ENCODE measurements at regions not wholly inside any gene's neighbourhood (a gene's known extent, or its start where the extent isn't known, plus 50 kb on each side); places are given as distances from the start of the nearest gene placed in this dataset.
A peak's percentile ranks its signal among the peaks of the same experiment; 100 is the strongest.

DNA sequence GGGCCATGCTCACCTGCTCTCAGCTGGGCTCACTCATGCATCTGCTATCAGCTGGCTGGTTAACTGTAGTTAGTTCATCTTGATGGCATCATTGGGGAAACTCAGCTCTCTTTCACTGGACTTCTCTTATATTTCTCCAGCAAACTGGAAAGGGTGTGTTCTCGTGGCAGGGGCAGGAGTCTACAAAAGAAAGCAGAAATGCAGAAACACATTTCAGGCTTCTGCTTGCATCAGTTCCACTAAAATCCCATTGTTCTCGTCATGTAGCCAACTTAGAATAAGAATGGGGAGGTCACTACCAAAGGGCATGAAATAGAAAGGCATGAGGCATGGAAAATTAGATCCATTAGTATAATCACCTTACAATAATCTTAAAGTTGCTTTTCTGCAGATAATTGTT is 207.3 kb downstream of the NRIP1 start:
- peaks cover 6% of the 10 kb centered on the region for H3K4me1 Mint-ChIP-seq (ENCODE audit: low read depth)
- peaks cover 5% of the 10 kb centered on the region for H3K9me3 Mint-ChIP-seq
- H3K27me3 Mint-ChIP-seq: no peaks in the 10 kb centered on the region
- H3K36me3 Mint-ChIP-seq (ENCODE audit: low read depth): no peaks in the 10 kb centered on the region
- H3K27ac Mint-ChIP-seq: no peak overlapping the region
- H3K4me3 Mint-ChIP-seq: no peak overlapping the region

DNA sequence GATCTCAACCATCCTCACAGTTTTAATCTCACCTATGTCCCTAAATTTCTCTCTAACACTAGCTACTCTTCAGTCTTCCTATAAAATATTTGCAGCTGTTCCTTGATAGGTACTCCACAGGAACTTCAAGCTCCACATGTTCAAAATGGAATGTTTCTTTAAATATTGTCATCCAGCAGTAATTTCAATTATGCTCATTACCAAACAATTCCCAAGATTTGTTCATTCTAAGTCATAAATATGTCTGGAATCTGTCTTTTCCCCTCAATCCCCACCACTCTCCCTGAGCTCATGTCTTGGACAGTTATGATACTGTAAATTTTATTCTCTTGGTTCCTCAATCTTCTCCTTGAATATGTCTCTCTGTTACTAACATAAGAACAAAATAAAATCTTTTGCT is 214.4 kb downstream of the NRIP1 start:
- H3K36me3 Mint-ChIP-seq (ENCODE audit: low read depth): no peaks in the 10 kb centered on the region
- H3K9me3 Mint-ChIP-seq: peaks cover 9% of the 10 kb centered on the region
- H3K27ac Mint-ChIP-seq: no peak overlapping the region
- H3K27me3 Mint-ChIP-seq: no peaks in the 10 kb centered on the region
- H3K4me3 Mint-ChIP-seq: no peak overlapping the region
- no peaks in the 10 kb centered on the region for H3K4me1 Mint-ChIP-seq (ENCODE audit: low read depth)

DNA sequence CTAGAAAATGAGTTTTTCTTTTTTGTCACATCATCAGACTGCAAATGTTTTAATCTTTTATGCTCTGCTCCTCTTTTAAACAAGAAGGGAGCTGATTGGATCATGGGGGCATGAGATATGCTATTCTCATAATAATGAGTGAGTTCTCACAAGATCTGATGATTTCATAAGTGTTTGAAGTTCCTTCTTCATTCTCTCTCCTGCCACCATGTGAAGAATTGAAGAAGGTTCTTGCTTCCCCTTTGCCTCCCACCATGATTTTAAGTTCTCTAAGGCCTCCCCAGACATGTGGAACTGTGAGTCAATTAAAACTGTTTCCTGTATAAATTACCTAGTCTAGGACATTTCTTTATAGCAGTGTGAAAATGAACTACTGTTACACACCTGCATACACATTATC is 218.2 kb downstream of the NRIP1 start:
- Mint-ChIP-seq H3K27me3 (no peaks in the 10 kb centered on the region), H3K36me3 (ENCODE audit: low read depth) (no peaks in the 10 kb centered on the region), H3K9me3 (peaks cover 7% of the 10 kb centered on the region), H3K4me1 (ENCODE audit: low read depth) (no peaks in the 10 kb centered on the region), H3K4me3 (no peak overlapping the region), H3K27ac (no peak overlapping the region)

DNA sequence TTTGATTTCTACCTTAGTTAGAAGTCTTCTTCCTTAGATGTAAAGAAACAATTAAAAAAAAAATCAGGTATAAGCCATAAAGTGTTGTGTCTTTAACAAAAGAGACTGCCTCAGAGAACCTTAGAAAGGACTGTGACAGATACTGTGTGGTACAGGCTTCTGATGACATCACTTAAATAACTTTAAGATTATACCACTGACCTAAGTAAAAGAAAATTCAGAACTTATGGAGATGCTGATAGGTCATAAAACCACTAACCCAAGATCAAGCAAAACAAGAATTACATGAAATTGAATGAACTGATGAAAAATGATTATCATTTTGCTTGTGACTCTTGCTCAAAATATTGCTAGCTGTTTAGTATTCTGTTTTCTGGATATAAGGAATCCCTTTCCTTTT is 220.8 kb downstream of the NRIP1 start:
- H3K4me1 Mint-ChIP-seq (ENCODE audit: low read depth): no peaks in the 10 kb centered on the region
- H3K27me3 Mint-ChIP-seq: no peaks in the 10 kb centered on the region
- no peak overlapping the region for H3K4me3 Mint-ChIP-seq
- H3K36me3 Mint-ChIP-seq (ENCODE audit: low read depth): no peaks in the 10 kb centered on the region
- H3K27ac Mint-ChIP-seq: no peak overlapping the region
- H3K9me3 Mint-ChIP-seq: peaks cover 7% of the 10 kb centered on the region

DNA sequence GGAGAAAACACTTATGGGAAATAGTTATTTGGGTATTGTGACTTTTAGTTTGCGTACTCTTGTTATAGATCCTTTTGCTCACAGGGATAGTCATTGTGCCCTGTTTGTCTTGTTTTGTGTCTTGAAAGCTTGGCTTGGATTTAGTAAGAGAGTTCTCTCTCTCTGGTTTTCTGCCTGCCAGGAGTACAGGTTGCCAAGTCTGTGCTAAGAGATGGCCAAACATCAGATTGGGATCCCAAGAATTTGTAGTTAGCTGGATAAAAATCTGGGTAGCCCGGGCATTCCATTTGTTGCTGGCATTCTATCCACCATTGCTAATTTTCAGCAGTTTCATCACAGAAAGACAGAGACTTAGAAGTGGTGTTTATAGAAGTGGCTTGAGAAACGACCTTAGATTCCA is 222.2 kb downstream of the NRIP1 start:
- Mint-ChIP-seq H3K27ac (no peak overlapping the region), H3K36me3 (ENCODE audit: low read depth) (no peaks in the 10 kb centered on the region), H3K4me1 (ENCODE audit: low read depth) (no peaks in the 10 kb centered on the region), H3K4me3 (no peak overlapping the region), H3K9me3 (peaks cover 4% of the 10 kb centered on the region), H3K27me3 (no peaks in the 10 kb centered on the region)

DNA sequence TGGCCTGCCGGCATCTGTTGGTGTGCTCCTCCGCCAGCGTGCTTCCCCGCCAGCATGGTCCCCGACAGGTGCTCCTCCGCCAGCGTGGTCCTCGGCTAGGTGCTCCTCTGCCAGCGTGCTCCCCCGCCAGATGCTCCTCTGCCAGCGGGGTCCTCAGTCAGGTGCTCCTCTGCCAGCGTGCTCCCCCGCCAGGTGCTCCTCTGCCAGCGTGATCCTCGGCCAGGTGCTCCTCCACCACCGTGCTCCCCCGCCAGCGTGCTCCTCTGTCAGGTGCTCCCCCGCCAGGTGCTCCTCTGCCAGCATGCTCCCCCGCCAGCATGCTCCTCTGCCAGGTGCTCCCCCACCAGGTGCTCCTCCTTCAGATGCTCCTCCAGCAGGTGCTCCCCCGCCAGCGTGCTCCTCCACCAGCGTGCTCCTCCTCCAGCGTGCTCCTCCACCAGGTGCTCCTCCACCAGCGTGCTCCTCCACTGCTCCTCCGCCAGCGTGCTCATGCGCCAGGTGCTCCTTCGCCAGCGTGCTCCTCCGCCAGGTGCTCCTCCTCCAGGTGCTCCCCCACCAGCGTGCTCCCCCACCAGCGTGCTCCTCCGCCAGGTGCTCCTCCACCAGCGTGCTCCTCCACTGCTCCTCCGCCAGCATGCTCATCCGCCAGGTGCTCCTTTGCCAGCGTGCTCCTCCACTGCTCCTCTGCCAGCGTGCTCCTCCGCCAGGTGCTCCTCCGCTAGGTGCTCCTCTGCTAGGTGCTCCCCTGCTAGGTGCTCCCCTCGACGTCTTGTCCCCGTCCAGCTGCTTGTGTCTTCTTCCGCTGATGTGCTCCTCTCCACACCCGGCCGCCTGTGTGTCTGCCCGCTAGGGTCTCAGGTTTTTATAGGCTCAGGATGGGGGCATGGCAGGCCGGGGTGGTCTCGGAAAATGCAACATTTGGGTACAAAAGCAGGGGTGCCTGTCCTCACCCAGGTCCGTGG is 223.0 kb downstream of the NRIP1 start:
- Mint-ChIP-seq H3K27me3 (no peaks in the 10 kb centered on the region), H3K4me3 (no peak overlapping the region), H3K9me3 (peaks cover 3% of the 10 kb centered on the region), H3K27ac (no peak overlapping the region), H3K36me3 (ENCODE audit: low read depth) (no peaks in the 10 kb centered on the region), H3K4me1 (ENCODE audit: low read depth) (no peaks in the 10 kb centered on the region)

DNA sequence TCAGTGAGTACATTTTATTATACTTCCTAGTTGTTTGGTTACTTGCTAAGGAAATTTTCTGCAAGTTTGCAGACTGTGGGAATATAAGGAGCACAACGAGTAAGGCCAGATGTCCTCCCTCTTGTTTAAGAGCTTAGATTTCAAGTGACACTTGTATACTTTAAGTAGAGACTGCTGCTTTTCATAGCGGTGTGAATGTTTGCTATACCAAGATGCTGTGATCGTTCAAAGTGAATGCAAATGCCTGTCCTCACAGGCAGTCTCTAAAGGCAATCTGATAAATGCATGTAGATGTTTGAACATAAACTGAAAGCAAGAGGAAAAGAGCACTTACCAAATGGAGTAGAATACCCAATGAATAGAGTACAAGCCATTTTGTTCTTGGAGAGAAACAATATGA is 226.4 kb downstream of the NRIP1 start:
- no peaks in the 10 kb centered on the region for H3K4me1 Mint-ChIP-seq (ENCODE audit: low read depth)
- no peaks in the 10 kb centered on the region for H3K36me3 Mint-ChIP-seq (ENCODE audit: low read depth)
- no peaks in the 10 kb centered on the region for H3K9me3 Mint-ChIP-seq
- H3K4me3 Mint-ChIP-seq: no peak overlapping the region
- H3K27me3 Mint-ChIP-seq: no peaks in the 10 kb centered on the region
- no peak overlapping the region for H3K27ac Mint-ChIP-seq

DNA sequence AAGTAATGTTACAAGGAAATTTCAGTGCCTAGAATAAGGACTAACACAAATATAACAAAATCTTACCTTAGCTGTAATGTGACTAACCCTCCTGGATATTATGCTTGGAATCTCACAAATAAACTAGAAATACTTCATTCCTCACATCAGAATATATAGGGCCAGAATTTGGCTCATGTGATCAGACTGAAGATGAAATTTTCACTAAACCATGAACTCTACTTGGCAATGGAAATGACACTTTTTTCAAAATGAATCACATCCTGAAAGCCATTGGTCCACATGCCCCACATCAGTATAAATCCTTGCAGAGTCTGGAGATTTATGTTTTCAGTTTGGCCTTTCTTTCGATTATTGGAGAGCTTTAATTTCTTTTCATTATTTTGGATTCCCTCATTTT is 227.8 kb downstream of the NRIP1 start:
- H3K4me3 Mint-ChIP-seq: no peak overlapping the region
- no peaks in the 10 kb centered on the region for H3K27me3 Mint-ChIP-seq
- no peaks in the 10 kb centered on the region for H3K36me3 Mint-ChIP-seq (ENCODE audit: low read depth)
- H3K4me1 Mint-ChIP-seq (ENCODE audit: low read depth): no peaks in the 10 kb centered on the region
- H3K27ac Mint-ChIP-seq: no peak overlapping the region
- H3K9me3 Mint-ChIP-seq: no peaks in the 10 kb centered on the region

DNA sequence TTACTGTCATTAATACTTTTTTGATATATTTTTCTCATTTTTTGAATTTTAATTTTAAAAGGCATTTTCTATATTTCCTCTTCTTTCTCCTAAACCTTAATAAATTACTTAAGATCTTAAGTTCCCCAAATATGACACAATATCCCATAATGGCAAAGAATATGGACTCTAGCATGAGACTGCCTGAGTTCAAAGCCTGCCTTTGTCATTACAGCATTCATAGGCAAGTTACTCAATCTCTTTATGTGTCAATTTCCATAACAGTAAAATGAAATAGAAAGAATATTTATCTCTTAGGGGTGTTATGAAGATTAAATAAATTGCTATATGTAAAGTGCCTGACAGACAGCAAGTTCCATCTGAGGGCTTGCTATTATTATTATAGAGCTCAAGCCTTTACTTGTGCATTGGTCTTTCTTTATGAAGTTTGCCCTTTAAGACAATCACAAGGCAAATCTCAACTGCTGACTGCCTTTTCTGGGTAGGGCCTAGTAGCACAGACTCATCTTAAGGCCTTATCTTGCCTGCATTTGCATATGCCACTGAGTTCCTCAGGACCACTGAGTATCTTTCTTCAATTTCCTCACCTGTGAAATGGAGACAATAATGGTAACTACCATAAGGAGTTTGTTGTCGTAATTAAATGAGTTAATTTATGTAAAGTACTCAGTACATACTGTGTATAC is 231.0 kb downstream of the NRIP1 start:
- no peaks in the 10 kb centered on the region for H3K9me3 Mint-ChIP-seq
- no peaks in the 10 kb centered on the region for H3K36me3 Mint-ChIP-seq (ENCODE audit: low read depth)
- no peak overlapping the region for H3K4me3 Mint-ChIP-seq
- no peaks in the 10 kb centered on the region for H3K4me1 Mint-ChIP-seq (ENCODE audit: low read depth)
- H3K27me3 Mint-ChIP-seq: no peaks in the 10 kb centered on the region
- H3K27ac Mint-ChIP-seq: no peak overlapping the region

DNA sequence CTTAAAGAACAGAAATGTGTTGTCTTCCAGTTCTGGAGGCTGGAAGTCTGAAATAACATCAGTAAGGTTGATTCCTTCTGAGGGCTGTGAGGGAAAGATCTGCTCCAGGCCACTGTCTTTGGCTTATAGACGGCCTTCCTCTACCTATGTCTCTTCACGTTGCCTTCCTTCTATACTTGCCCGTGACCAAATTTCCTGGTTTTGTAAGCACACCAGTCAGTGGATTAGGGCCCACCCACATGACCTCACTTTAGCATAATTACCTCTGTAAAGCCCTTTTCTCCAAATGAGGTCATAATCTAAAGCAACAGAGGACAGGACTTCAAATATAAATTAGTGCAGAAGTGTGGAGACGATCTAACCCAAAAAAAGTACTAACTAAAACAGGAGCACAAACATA is 231.6 kb downstream of the NRIP1 start:
- no peaks in the 10 kb centered on the region for H3K4me1 Mint-ChIP-seq (ENCODE audit: low read depth)
- H3K27ac Mint-ChIP-seq: no peak overlapping the region
- no peaks in the 10 kb centered on the region for H3K9me3 Mint-ChIP-seq
- H3K4me3 Mint-ChIP-seq: no peak overlapping the region
- H3K36me3 Mint-ChIP-seq (ENCODE audit: low read depth): no peaks in the 10 kb centered on the region
- H3K27me3 Mint-ChIP-seq: no peaks in the 10 kb centered on the region

DNA sequence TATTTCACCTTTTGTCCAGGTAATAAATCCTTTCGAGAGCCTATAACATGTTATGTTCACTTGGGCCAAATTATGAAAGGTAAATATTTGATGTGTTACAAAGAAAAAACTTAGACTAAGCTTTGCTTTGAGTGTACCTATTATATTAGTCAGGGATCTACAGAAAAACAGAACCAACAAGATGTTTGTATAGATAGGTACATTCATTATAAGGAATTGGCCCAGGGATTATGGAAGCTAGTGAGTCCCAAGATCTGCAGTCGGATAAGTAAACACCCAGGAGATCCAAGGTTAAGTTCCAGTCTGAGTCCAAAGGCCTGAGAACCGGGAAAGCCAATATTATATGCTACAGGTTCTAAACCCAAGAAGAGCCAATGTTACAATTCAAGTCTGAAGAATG is 234.5 kb downstream of the NRIP1 start:
- H3K4me3 Mint-ChIP-seq: no peak overlapping the region
- no peaks in the 10 kb centered on the region for H3K36me3 Mint-ChIP-seq (ENCODE audit: low read depth)
- H3K4me1 Mint-ChIP-seq (ENCODE audit: low read depth): peaks cover 13% of the 10 kb centered on the region

DNA sequence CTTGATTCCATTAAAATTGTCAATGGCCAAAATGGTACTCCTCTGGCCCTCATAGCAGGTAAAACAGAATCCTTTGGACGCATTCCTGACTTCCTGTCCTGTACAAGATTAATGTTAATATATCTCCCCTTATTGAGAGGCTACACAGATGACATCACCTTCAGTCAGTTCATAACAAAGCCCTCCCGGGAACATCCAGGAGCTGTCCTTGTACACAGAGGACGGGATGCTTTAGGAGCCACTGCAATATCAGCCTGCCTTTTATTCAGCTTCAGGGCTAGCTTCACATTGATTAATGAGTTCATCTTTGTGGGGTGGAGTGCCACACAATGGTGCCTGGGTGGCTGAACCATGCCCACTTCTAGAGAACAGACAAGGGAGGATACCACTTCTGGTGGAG is 235.1 kb downstream of the NRIP1 start:
- H3K27ac Mint-ChIP-seq: no peak overlapping the region
- H3K4me3 Mint-ChIP-seq: no peak overlapping the region
- peaks cover 13% of the 10 kb centered on the region for H3K4me1 Mint-ChIP-seq (ENCODE audit: low read depth)
- H3K27me3 Mint-ChIP-seq: no peaks in the 10 kb centered on the region
- no peaks in the 10 kb centered on the region for H3K9me3 Mint-ChIP-seq
- no peaks in the 10 kb centered on the region for H3K36me3 Mint-ChIP-seq (ENCODE audit: low read depth)

More for the DNA sequence above, 234.5 kb downstream of the NRIP1 start:
- Mint-ChIP-seq H3K9me3 (no peaks in the 10 kb centered on the region), H3K27me3 (no peaks in the 10 kb centered on the region), H3K27ac (no peak overlapping the region)

DNA sequence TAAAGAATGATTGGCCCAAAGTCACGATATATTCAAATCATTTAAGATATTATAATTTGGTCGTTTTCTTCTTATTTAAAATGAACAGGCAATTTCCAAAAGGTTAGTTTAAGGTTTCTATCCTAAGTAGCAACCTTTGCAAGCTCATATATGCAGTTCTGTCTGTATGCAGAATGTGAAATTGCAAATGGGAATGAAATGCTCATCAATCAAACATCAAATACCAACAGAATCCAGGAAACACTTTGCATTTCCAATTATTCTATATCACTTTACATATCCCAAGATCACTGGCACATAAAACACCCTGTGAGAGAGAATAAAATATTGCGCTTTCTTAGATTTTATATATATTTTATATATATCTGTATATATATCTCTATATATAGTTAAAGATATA is 237.3 kb downstream of the NRIP1 start:
- Mint-ChIP-seq H3K9me3 (no peaks in the 10 kb centered on the region), H3K4me3 (no peak overlapping the region), H3K27ac (no peak overlapping the region), H3K27me3 (no peaks in the 10 kb centered on the region), H3K4me1 (ENCODE audit: low read depth) (peaks cover 13% of the 10 kb centered on the region), H3K36me3 (ENCODE audit: low read depth) (no peaks in the 10 kb centered on the region)

DNA sequence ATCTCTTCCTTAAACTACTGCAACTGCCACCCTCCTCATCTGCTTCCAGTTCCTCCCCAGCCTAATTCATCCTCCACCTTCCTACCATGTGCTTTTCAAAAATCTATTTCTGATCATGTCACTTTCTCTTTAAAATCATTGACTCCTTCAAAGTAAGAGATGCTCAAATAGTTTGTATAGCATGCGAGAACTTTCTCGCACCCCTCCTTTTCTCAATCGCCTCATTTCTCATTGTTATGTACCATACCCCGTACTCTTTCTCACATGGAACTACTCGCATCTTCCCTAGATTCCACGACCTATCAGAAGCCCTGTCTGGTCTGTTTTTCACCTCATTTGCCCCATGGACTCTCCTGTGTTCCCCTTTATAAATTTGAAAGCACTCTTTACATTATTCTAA is 238.2 kb downstream of the NRIP1 start:
- H3K9me3 Mint-ChIP-seq: no peaks in the 10 kb centered on the region
- peaks cover 13% of the 10 kb centered on the region for H3K4me1 Mint-ChIP-seq (ENCODE audit: low read depth)
- no peaks in the 10 kb centered on the region for H3K36me3 Mint-ChIP-seq (ENCODE audit: low read depth)
- no peak overlapping the region for H3K4me3 Mint-ChIP-seq
- peak overlapping the region; percentile 17 for H3K27ac Mint-ChIP-seq
- no peaks in the 10 kb centered on the region for H3K27me3 Mint-ChIP-seq

DNA sequence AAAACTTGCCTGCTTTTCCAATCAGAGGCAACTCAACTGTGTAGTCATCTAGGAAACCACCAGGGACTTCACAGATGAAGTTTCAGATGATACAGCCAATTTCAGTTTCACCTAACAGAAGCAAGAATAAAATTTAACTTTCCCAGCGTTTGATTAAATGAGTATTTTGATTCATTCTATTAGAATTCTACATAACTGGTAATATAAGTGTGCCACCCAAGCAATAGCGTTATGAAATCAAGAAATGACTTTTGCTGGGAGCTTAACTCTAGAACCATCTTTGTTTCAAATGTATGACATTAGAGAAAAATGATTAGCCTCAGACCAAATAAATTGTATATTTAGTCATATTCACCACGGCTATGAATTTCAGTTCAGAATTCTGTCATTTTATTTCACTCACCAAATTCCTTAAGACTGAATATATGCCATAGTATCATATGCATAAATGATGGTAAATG is 239.3 kb downstream of the NRIP1 start:
- Mint-ChIP-seq H3K9me3 (no peaks in the 10 kb centered on the region), H3K27me3 (no peaks in the 10 kb centered on the region), H3K4me3 (no peak overlapping the region), H3K4me1 (ENCODE audit: low read depth) (peaks cover 13% of the 10 kb centered on the region), H3K27ac (no peak overlapping the region), H3K36me3 (ENCODE audit: low read depth) (no peaks in the 10 kb centered on the region)

Measured in stimulated activated naive CD8-positive, alpha-beta T cell treated with anti-CD3 and anti-CD28 coated beads, Interleukin-15, Interleukin-2, amounts not matched to agents 100 ng/mL and 50 ng/mL, for 24 hours (primary cell).